ENCODE measurements at regions not wholly inside any gene's neighbourhood (a gene's known extent, or its start where the extent isn't known, plus 50 kb on each side); places are given as distances from the start of the nearest gene placed in this dataset.

DNA sequence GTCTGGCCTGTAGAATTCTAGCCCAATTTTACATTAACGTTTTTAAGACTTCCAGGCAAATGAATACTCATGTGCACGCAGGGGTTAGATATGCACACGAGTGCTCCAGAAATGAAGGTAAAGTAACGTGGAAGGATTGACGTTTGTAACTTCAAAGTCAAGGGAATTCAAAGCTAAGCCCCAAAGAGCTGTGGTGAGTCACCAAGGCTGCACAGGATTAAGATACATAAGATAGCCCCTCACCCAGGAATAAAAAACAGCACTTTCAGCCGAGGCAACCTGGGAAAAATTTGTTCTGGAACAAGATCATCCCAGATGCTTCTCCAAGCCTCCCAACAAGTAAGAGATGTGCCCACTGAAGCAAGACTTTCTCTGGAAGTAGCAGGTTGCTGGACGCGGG is 259.6 kb upstream of the PLXNA2 start:
- H3K4me3 ChIP-seq (ENCODE audit: insufficient read depth, low read depth, low read length) = no peak overlapping the region
- DNase-seq (ENCODE audit: low read depth) (no peak), FAIRE-seq (no peak)
- H3K4me1 ChIP-seq (ENCODE audit: insufficient read depth, low read length) = no peaks in the 10 kb centered on the region
- H3K79me2 ChIP-seq (ENCODE audit: insufficient read depth, low read length) = no peaks in the 10 kb centered on the region
- no peak overlapping the region for H3K27ac ChIP-seq (ENCODE audit: low read depth, low read length)
- no peak overlapping the region for H3K4me2 ChIP-seq (ENCODE audit: low read length)
- H3K27me3 ChIP-seq (ENCODE audit: insufficient read depth, low read length) = no peaks in the 10 kb centered on the region
- no peak overlapping the region for H2AFZ ChIP-seq (ENCODE audit: low read depth, low read length)
- H3K9me3 Mint-ChIP-seq (ENCODE audit: unreplicated experiment) = no peaks in the 10 kb centered on the region
- H3K9ac ChIP-seq (ENCODE audit: low read length) = no peak overlapping the region
- TF ChIP-seq EZH2 (IDR thresholded peaks at IDR 0.05; ENCODE audit: insufficient read depth, low read length) = no peak
- TF ChIP-seq, protein P1, sequence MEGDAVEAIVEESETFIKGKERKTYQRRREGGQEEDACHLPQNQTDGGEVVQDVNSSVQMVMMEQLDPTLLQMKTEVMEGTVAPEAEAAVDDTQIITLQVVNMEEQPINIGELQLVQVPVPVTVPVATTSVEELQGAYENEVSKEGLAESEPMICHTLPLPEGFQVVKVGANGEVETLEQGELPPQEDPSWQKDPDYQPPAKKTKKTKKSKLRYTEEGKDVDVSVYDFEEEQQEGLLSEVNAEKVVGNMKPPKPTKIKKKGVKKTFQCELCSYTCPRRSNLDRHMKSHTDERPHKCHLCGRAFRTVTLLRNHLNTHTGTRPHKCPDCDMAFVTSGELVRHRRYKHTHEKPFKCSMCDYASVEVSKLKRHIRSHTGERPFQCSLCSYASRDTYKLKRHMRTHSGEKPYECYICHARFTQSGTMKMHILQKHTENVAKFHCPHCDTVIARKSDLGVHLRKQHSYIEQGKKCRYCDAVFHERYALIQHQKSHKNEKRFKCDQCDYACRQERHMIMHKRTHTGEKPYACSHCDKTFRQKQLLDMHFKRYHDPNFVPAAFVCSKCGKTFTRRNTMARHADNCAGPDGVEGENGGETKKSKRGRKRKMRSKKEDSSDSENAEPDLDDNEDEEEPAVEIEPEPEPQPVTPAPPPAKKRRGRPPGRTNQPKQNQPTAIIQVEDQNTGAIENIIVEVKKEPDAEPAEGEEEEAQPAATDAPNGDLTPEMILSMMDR (IDR thresholded peaks at IDR 0.05; ENCODE audit: insufficient read depth, low read depth, low read length) = no peak
- no peaks in the 10 kb centered on the region for H4K20me1 ChIP-seq (ENCODE audit: insufficient read depth, low read length)
- H3K27ac Mint-ChIP-seq (ENCODE audit: unreplicated experiment) = no peak overlapping the region
- H3K4me1 Mint-ChIP-seq (ENCODE audit: low read depth, unreplicated experiment) = no peaks in the 10 kb centered on the region
- no peaks in the 10 kb centered on the region for H3K36me3 ChIP-seq (ENCODE audit: insufficient read depth, low read length)
- H3K9me3 ChIP-seq (ENCODE audit: insufficient read depth, low read depth, low read length) = no peaks in the 10 kb centered on the region
- H3K36me3 Mint-ChIP-seq (ENCODE audit: low read depth, unreplicated experiment) = no peaks in the 10 kb centered on the region
- peaks cover 6% of the 10 kb centered on the region for H3K27me3 Mint-ChIP-seq (ENCODE audit: low read depth, unreplicated experiment)
- no peak overlapping the region for H3K4me3 Mint-ChIP-seq (ENCODE audit: unreplicated experiment)

DNA sequence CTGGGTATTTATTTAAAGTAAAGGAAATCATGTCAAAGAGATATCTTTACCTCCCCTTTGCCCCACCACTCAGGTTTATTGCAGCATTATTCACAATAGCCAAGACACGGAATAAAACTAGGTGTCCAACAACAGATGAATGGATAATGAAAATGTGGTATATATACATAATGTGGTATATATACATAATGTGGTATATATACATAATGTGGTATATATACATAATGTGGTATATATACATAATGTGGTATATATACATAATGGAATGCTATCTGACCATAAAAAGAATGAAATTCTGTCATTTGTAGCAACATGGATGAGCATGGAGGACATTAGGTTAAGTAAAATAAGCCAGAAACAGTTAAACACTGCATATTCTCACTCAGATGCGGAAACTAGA is 262.6 kb upstream of the PLXNA2 start:
- Histone ChIP-seq H4K20me1 (ENCODE audit: insufficient read depth, low read length) (no peaks in the 10 kb centered on the region), H3K36me3 (ENCODE audit: insufficient read depth, low read length) (no peaks in the 10 kb centered on the region), H3K4me3 (ENCODE audit: insufficient read depth, low read depth, low read length) (no peak overlapping the region), H3K4me2 (ENCODE audit: low read length) (no peak overlapping the region), H3K79me2 (ENCODE audit: insufficient read depth, low read length) (no peaks in the 10 kb centered on the region), H3K9ac (ENCODE audit: low read length) (no peak overlapping the region), H3K27ac (ENCODE audit: low read depth, low read length) (no peak overlapping the region), H2AFZ (ENCODE audit: low read depth, low read length) (no peak overlapping the region), H3K9me3 (ENCODE audit: insufficient read depth, low read depth, low read length) (no peaks in the 10 kb centered on the region), H3K27me3 (ENCODE audit: insufficient read depth, low read length) (no peaks in the 10 kb centered on the region), H3K4me1 (ENCODE audit: insufficient read depth, low read length) (no peaks in the 10 kb centered on the region)
- no peak overlapping the region for H3K27ac Mint-ChIP-seq (ENCODE audit: unreplicated experiment)
- no peaks in the 10 kb centered on the region for H3K36me3 Mint-ChIP-seq (ENCODE audit: low read depth, unreplicated experiment)
- peaks cover 13% of the 10 kb centered on the region for H3K4me1 Mint-ChIP-seq (ENCODE audit: low read depth, unreplicated experiment)
- no peak overlapping the region for H3K4me3 Mint-ChIP-seq (ENCODE audit: unreplicated experiment)
- H3K9me3 Mint-ChIP-seq (ENCODE audit: unreplicated experiment) = no peaks in the 10 kb centered on the region
- H3K27me3 Mint-ChIP-seq (ENCODE audit: low read depth, unreplicated experiment) = peaks cover 4% of the 10 kb centered on the region
- DNase-seq (ENCODE audit: low read depth) (no peak), FAIRE-seq (no peak)
- TF ChIP-seq, protein P1 (IDR thresholded peaks at IDR 0.05; ENCODE audit: insufficient read depth, low read depth, low read length) = no peak
- no peak for TF ChIP-seq EZH2 (IDR thresholded peaks at IDR 0.05; ENCODE audit: insufficient read depth, low read length)

DNA sequence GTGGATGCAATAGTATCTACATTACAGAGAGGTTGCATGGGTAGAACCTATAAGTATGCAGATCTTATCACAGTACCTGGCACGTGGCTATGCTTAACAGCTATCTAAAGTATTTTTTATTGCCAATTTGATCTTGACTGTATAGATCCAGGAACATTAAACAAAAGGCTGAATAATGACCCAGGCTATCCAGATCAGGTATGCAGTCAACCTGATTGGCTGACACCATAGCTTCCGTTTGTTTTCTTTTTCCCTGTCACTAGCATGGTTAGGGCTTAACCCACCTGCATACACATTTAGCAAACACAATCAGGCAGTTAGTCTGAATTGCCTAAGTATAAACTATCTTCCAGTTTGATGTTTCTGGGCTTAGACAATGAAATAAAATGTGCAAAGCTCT is 264.9 kb upstream of the PLXNA2 start:
- H3K27ac ChIP-seq (ENCODE audit: low read depth, low read length) = no peak overlapping the region
- H3K36me3 ChIP-seq (ENCODE audit: insufficient read depth, low read length) = no peaks in the 10 kb centered on the region
- no peak overlapping the region for H2AFZ ChIP-seq (ENCODE audit: low read depth, low read length)
- no peak for DNase-seq (ENCODE audit: low read depth)
- H3K27me3 ChIP-seq (ENCODE audit: insufficient read depth, low read length) = no peaks in the 10 kb centered on the region
- no peaks in the 10 kb centered on the region for H3K79me2 ChIP-seq (ENCODE audit: insufficient read depth, low read length)
- H3K4me2 ChIP-seq (ENCODE audit: low read length) = no peak overlapping the region
- Mint-ChIP-seq H3K4me1 (ENCODE audit: low read depth, unreplicated experiment) (peaks cover 15% of the 10 kb centered on the region), H3K36me3 (ENCODE audit: low read depth, unreplicated experiment) (no peaks in the 10 kb centered on the region), H3K27ac (ENCODE audit: unreplicated experiment) (no peak overlapping the region), H3K9me3 (ENCODE audit: unreplicated experiment) (no peaks in the 10 kb centered on the region), H3K4me3 (ENCODE audit: unreplicated experiment) (no peak overlapping the region), H3K27me3 (ENCODE audit: low read depth, unreplicated experiment) (peaks cover 3% of the 10 kb centered on the region)
- H3K4me1 ChIP-seq (ENCODE audit: insufficient read depth, low read length) = no peaks in the 10 kb centered on the region
- FAIRE-seq = no peak
- no peak overlapping the region for H3K4me3 ChIP-seq (ENCODE audit: insufficient read depth, low read depth, low read length)
- TF ChIP-seq EZH2 (IDR thresholded peaks at IDR 0.05; ENCODE audit: insufficient read depth, low read length) = no peak
- TF ChIP-seq, protein P1 (IDR thresholded peaks at IDR 0.05; ENCODE audit: insufficient read depth, low read depth, low read length) = no peak
- no peaks in the 10 kb centered on the region for H3K9me3 ChIP-seq (ENCODE audit: insufficient read depth, low read depth, low read length)
- H3K9ac ChIP-seq (ENCODE audit: low read length) = no peak overlapping the region
- no peaks in the 10 kb centered on the region for H4K20me1 ChIP-seq (ENCODE audit: insufficient read depth, low read length)
